PC-9 (cell line): ENCODE measurements at regions not wholly inside any gene's neighbourhood (a gene's known extent, or its start where the extent isn't known, plus 50 kb on each side); places are given as distances from the start of the nearest gene placed in this dataset.

ENCODE experiments used
- BruUV-seq: library from RNA; stranded (reverse); fragments of 400-500 nt; replicated peaks from 2 replicates; lab custom pipeline; 2021; lab: Mats Ljungman, UMichigan
- CTCF ChIA-PET: fragments of 300-600 bp; sonication (Branson Sonifier 250); formaldehyde crosslinking; loops from one replicate; lab custom pipeline; 2022; ENCODE audit warnings: antibody characterized with exemption; lab: Charles Lee
- POLR2A ChIA-PET: fragments of 300-600 bp; sonication (Branson Sonifier 250); formaldehyde crosslinking; loops from one replicate; lab custom pipeline; 2022; ENCODE audit warnings: antibody characterized with exemption; ENCODE audit not compliant: unreplicated experiment; lab: Charles Lee
- DNase-seq, 2 experiments: peaks; one replicate each; pipeline versions ENCODE4 v3.0.0 to v3.0.0-alpha.2; 2015 to 2022; ENCODE audit warnings: mixed read lengths in 1 of 2
- H2AFZ ChIP-seq: fragments of 200-600 bp; sonication (generic); 2 replicates; pipeline ENCODE4 v1.8.1; 2017; ENCODE audit warnings: antibody characterized with exemption
- H3F3A ChIP-seq: fragments of 200-600 bp; sonication (generic); 2 replicates; pipeline ENCODE4 v1.8.1; 2017; ENCODE audit warnings: antibody characterized with exemption, mild to moderate bottlenecking, low read depth; ENCODE audit not compliant: insufficient read depth
- H3K27ac ChIP-seq: fragments of 200-600 bp; sonication (generic); 2 replicates; pipeline ENCODE4 v1.6.1; 2016; ENCODE audit warnings: mixed run types
- H3K27me3 ChIP-seq: fragments of 200-600 bp; sonication (generic); 2 replicates; pipeline ENCODE4 v1.6.1; 2016; ENCODE audit warnings: low read depth, mixed run types; ENCODE audit not compliant: insufficient read depth
- H3K36me3 ChIP-seq: fragments of 200-600 bp; sonication (generic); 2 replicates; pipeline ENCODE4 v1.6.1; 2016; ENCODE audit warnings: low read depth, mixed run types
- H3K4me1 ChIP-seq: fragments of 200-600 bp; sonication (generic); replicated peaks from 2 replicates; pipeline ENCODE4 v1.6.1; 2016; ENCODE audit warnings: mixed run types; ENCODE audit not compliant: insufficient read depth
- H3K4me2 ChIP-seq: fragments of 200-600 bp; sonication (generic); 2 replicates; pipeline ENCODE4 v1.6.1; 2017; ENCODE audit warnings: mixed run types
- H3K4me3 ChIP-seq: fragments of 200-600 bp; sonication (generic); 2 replicates; pipeline ENCODE4 v1.6.1; 2016; ENCODE audit warnings: mixed run types
- H3K79me2 ChIP-seq: fragments of 200-600 bp; sonication (generic); 2 replicates; pipeline ENCODE4 v1.6.1; 2017; ENCODE audit warnings: low read depth, mixed run types
- H3K9me2 ChIP-seq: fragments of 200-600 bp; sonication (generic); 2 replicates; pipeline ENCODE4 v1.8.1; 2017; ENCODE audit warnings: mild to moderate bottlenecking; ENCODE audit not compliant: insufficient read depth
- H3K9me3 ChIP-seq: fragments of 200-600 bp; sonication (generic); 2 replicates; pipeline ENCODE4 v1.8.1; 2016; ENCODE audit warnings: low read depth; ENCODE audit not compliant: insufficient read depth
- H4K20me1 ChIP-seq: fragments of 200-600 bp; sonication (generic); 2 replicates; pipeline ENCODE4 v1.8.1; 2017; ENCODE audit not compliant: insufficient read depth
- CTCF ChIP-seq: fragments of 200-600 bp; sonication (generic); conservative IDR thresholded peaks from 2 replicates; pipeline ENCODE4 v1.6.1; 2017; ENCODE audit warnings: mixed run types, antibody characterized with exemption, mild to moderate bottlenecking, moderate library complexity
- EZH2 ChIP-seq: fragments of 200-600 bp; sonication (generic); IDR thresholded peaks from 2 replicates; pipeline ENCODE4 v1.8.0; 2017; ENCODE audit warnings: antibody characterized with exemption, low read depth
- intact Hi-C: fragments of 100-400 bp; cut with micrococcal nuclease; formaldehyde crosslinking; loops from one replicate; pipeline ENCODE4 v1.10.0; 2022; ENCODE audit not compliant: unreplicated experiment

DNA sequence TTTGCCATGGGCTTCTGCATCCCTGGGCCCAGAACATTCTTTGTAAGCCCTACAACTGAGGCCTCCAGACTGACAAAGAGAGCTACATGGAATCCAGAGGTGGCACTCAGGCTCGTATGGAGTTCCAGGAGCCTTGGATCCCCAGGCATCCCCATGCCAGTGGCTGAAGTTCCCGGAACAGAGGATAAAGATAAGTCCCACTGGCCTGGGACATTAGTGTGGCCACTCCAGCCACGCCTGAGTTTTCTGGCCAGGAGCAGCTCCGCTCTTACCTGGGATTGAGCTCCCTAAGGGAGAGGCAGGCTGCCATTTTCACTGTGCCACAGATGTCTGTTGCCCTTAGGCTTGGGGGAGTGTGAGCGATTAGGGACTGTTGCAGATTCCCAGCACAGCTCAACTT, 656.3 kb upstream of the FAM174A start:
- H3K4me3 ChIP-seq: no peak overlapping the region
- H3K79me2 ChIP-seq: no peaks in the 10 kb centered on the region
- no peaks in the 10 kb centered on the region for H3K9me2 ChIP-seq
- H3K27ac ChIP-seq: no peak overlapping the region
- 0 out of 2 replicates have a peak, but pooled peaks cover 3% of the 10 kb centered on the region for H3K9me3 ChIP-seq
- ChIA-PET CTCF (no interaction called here), POLR2A (no interaction called here)
- no peak overlapping the region for H2AFZ ChIP-seq
- H4K20me1 ChIP-seq: no peaks in the 10 kb centered on the region
- no peaks in the 10 kb centered on the region for H3K4me1 ChIP-seq
- H3K36me3 ChIP-seq: no peaks in the 10 kb centered on the region
- no TSS peak for BruUV-seq
- no peak overlapping the region for H3K4me2 ChIP-seq
- H3K27me3 ChIP-seq: no peaks in the 10 kb centered on the region
- DNase-seq: no peak
- intact Hi-C loops: no loop called here
- TF ChIP-seq CTCF (no peak), EZH2 (no peak)
- H3F3A ChIP-seq: no peaks in the 10 kb centered on the region

DNA sequence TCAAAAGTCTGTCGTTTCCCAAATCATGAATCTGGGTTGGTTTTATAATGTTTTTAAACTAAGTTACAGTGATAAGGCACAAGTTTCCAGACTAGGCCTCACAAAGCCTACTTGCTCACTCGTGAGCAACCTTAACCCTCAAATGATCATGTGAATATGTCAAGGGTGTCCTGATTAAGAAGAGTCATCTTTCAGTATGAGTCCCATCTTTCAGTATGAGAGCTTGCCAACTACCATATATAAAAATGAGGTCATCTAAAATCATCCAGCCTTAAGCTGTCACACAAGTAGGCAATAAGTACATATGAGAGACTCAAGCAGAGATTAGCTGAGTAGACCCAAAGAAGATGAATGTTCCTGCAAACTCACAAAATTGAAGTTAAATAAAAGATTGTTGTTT, 668.4 kb upstream of the FAM174A start:
- Histone ChIP-seq H3K27ac (no peak overlapping the region), H3K79me2 (no peaks in the 10 kb centered on the region), H3K9me3 (no peaks in the 10 kb centered on the region), H3K36me3 (no peaks in the 10 kb centered on the region), H3K9me2 (no peaks in the 10 kb centered on the region), H3K27me3 (no peaks in the 10 kb centered on the region), H4K20me1 (no peaks in the 10 kb centered on the region), H3K4me1 (no peaks in the 10 kb centered on the region), H3K4me3 (no peak overlapping the region), H3F3A (no peaks in the 10 kb centered on the region), H3K4me2 (no peak overlapping the region), H2AFZ (no peak overlapping the region)
- CTCF ChIA-PET: no interaction called here
- no peak for TF ChIP-seq CTCF
- no peak for TF ChIP-seq EZH2
- no peak for DNase-seq
- no TSS peak for BruUV-seq
- intact Hi-C loops: no loop called here
- POLR2A ChIA-PET: no interaction called here

- Histone ChIP-seq H3K4me3 (no peak overlapping the region), H3K4me2 (no peak overlapping the region), H3K9me3 (no peaks in the 10 kb centered on the region), H3K79me2 (no peaks in the 10 kb centered on the region), H3K27ac (no peak overlapping the region), H3K27me3 (no peaks in the 10 kb centered on the region), H3K36me3 (no peaks in the 10 kb centered on the region), H3F3A (no peaks in the 10 kb centered on the region), H2AFZ (no peak overlapping the region), H4K20me1 (no peaks in the 10 kb centered on the region), H3K9me2 (no peaks in the 10 kb centered on the region), H3K4me1 (no peaks in the 10 kb centered on the region)
- CTCF ChIA-PET: no interaction called here
- BruUV-seq: no TSS peak
- TF ChIP-seq CTCF: no peak
- TF ChIP-seq EZH2: no peak
- intact Hi-C loops: no loop called here
- POLR2A ChIA-PET: no interaction called here
- no peak for DNase-seq
These were observed 670.0 kb upstream of the FAM174A start for GRCh38 chr5:99865159-99865558.
